ENCODE measurements at regions not wholly inside any gene's neighbourhood (a gene's known extent, or its start where the extent isn't known, plus 50 kb on each side); places are given as distances from the start of the nearest gene placed in this dataset.

DNA sequence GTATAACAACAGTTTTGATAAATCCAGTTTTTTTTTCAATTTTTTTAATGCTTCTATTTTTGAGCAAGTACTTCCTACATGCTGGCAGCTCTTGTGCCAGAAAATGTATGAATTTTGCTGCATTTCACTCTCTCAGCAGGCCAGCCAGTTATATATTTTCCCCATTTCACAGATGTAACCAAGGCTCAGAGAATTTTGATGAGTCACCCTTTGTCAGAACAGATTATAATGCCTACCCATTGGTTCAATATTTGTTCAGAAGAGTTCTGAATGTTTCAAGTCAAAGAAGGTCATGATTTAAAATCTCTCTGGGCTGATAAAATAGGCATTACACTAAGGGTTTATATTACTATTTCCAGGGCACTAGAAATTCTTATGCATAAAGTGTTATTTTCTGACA lies 452.2 kb downstream of the RWDD3 start:
- DNase-seq, result no peak

DNA sequence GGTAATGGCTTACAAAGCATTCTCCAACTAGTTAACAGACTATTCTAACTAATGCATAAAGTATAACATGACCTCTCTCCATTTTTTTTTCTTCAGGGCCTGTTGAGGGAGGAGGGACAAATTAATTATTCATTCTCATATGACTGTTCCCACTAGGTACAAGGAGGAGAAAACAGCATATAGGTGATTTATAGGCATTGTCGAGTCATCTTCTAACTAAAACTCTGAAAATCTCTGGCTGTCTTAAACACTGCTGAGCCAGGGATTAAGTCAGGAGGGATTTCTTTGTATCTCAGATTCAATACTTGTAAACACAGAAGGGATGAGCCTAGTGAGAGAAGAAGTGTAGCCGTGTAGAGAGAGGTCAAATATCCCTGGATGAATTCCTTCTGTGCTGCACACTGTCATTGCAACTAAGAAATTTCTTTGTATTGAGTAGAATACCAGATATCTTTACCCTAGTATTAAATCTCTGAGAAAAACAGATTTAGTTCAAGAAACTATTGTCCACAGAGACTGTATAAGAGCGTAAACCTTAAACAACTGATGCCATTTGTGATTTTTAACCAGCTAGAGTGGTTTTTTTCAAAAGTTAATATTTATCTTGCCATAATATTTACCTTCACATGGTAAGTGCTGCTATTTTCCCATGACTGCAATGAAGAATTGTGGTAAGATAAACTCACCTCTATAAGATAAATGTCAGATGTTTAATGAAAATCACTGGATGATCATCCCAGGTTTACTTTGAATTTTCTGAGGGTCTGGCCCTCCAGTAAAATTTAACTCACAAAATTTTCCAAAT lies 465.3 kb downstream of the RWDD3 start:
- DNase-seq, result no peak

DNA sequence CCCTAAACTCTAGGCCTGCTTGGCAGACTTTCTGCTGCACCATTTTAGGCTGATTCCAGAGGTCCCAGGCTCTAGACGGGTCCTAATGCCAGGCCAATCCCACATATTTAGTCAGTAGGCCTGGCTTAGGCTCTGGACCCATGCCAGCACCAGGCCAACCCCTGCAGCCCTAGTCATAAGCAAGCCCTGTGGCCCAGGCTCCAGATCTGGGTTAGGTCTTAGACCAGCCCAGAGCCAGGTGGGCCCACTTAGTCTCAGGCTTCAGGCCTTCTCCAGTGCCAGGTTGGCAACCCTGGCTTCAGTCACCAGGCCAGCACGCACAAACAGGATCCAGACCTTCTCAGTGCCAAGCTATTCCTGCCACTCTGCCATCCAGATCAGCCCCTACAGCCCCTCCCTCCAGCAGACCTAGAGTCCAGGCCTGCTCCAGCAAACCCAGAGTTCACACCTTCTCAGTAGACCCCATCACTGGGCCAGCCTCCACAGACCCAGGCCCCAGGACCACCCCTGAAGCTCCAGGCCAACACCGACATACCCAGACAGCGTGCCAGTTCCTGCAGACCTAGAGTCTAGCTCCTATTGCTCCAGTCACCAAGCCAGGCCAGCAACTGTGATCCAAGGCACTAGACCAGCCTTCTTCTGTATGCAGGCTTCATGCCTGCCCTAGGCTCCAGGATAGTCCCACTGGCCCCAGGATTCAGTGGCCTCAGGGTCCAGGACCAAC lies 467.6 kb downstream of the RWDD3 start:
- no peak for DNase-seq

DNA sequence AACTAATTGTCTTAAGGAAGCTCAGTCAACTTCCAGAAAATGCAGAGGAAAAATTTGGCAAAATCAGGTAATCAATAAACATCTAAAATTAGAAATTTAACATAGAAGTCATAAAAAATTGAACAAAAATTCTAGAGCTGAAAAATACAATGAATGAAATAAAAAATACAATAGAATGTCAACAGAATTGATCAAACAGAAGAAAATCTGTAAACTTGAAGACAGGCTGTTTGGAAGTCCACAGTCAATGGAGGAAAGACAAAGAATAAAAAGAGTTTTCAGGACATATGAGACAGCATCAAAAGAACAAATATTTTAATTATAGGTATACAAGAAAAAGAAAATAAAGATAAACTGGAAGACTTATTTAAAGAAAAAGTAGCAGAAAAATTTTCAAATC lies 469.0 kb downstream of the RWDD3 start:
- no peak for DNase-seq

DNA sequence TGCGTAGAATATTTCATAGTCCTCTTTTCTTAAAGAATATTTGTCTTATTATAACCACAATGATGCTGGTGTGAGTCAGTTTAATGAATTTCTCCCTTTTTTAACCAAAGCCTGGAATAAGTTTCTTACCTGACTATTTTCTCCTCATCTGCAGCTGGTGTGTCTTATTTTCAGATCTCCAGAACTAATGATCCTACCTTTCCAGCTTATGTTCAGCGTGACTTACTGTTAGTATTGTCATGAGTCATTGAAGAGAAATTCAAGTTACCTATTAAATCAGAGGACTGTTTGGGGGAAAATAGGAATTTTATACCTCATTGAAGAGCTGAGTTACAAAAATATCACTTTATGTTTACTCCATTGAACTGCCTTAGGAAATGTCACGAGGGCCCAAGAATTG lies 482.1 kb downstream of the RWDD3 start:
- no peak for DNase-seq

DNA sequence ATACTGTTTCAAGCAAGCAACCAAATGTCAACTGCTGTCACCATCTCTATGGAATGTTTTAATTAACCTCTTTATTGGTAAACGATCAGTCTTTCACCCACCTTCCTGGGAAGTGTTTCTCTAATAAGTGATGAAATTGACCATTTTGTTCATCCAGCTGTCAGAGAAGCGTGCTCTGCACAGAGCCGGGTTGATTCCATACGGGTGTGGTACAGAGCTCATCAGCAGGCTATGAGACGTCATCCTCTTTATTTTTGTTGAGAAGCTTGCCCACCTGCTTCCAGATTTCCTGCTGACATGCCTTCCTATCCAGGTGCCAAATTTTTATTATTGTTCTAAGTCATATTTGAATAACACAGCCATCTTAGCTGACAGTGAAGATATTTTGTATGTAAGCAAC lies 482.5 kb downstream of the RWDD3 start:
- DNase-seq, result no peak

DNA sequence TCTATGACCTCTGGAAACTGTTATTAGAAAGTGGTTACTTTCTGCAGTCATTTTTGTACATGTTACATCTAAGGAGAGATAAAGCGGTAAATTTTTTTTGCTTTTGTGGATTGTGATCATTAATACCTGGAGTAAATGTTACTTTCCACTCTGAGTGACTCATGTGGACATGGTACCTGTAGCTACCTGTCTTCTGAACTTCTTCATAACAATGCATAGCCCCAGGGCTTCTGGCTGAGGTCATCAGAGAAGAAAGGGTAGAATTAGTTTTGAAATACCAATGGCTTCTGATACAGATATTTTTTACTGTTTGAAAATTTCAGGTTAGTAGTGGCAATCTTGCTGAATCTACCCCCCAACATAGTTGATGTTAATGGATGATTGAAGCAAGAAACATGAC lies 489.3 kb downstream of the RWDD3 start:
- no peak for DNase-seq

DNA sequence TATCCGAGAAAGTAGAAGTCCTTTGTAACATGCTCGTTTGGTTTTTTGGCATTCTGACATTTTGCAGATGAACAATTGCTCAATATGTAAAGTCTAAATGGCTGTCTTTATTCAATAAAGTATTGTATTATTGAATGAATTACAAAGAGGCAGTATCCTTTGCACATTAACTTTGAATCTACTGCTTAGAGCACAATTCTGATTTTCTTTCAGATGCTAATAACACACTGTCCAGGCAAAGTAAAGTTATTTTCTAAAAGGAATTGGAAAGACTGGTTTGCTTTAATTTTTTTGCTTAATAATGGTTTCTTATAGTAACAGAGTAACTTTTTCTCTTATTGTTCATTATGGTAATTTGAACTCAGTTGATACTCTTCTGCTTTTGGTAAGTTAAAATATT lies 494.8 kb downstream of the RWDD3 start:
- DNase-seq, result no peak

DNA sequence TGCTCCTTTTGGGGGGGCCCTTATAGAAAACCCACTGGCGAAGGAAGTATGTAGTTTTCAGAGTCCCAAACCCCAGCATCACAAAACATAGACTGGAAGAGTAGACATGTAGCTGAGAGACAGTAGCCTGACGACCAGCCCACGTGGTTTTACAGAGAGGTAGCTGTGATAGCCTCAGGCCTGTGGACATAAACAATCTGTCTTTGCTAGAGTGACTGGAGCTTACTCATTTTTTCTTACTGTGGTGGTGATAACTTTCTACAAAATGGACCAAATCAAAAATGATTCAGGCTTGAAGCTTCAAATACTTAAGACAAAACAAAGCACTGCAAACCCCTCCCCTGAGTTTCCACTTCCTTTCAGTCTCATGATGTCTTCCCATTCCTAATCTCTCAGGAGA lies 497.0 kb downstream of the RWDD3 start:
- DNase-seq, result no peak

DNA sequence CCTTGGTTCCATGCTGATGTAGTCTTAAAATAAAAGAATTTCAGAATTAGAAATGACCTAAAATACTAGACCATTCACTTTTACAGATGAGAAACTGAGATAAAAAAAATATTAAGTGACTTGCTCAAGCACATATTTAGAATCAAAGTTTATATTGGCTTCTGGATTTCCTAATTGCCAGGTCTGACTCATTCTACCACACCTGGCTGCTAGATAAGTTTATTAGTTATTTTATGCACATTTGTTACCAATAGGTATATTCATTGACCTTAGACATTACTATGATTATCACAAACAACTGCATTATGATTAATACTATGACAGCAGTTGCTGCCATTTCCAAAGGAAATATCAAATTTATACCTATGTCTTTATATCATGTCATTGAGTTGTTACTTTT lies 497.5 kb downstream of the RWDD3 start:
- no peak for DNase-seq

DNA sequence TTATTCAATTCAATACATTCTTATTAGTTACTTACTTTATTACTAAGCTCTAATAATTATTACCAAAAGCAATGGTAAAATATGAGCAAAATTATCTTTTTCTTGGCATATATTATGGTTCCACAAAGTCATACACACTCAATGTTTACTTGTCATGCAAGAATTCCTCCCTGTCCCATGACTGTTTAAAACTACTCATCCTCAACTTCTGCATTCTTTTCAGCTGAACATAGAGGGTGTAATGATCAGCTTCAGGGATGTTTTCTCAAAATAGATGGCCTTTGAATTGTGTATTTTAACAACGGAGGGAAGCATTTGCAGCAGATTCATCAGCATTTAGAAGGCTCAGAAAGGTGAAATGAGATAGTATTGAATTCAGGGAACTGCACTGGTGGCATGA lies 499.0 kb downstream of the RWDD3 start:
- no peak for DNase-seq

DNA sequence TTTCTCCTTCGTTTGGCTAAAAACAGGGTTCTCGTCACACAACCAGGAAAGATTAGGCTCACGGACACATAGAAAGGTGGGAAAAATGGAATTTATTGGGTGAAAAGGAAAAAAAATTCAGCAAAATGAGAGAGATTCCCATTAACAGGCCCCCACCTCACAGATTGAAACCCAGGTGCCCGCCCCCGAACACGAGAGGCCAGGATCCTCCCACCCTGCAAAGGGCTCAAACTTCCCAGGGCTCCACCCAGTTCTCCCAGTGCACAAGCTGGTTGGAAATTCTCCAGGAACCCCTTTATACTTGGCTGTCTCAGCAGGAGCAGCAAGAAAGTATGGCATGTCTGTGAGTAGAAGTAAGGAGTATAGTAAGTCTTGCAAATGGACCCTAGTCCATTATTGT lies 499.7 kb downstream of the RWDD3 start:
- no peak for DNase-seq

DNA sequence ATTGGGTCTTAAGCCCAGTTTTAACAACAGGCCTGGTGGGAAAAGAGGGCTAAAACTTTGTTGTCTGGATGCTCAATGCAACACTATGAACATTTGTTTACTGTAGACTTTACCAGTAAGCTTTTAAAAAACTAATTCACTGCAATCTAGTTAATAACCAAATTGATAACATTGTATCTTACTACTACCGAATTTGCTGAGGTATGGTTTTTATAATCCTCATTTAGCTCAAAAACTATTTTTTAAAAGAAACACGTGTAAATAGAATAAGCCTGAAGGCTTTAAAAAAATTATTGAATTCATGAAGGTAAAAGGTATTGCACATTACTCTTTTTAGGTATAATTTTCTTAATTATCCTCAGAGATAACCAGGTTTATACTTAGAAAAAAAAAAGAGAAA lies 500.6 kb downstream of the RWDD3 start:
- no peak for DNase-seq

DNA sequence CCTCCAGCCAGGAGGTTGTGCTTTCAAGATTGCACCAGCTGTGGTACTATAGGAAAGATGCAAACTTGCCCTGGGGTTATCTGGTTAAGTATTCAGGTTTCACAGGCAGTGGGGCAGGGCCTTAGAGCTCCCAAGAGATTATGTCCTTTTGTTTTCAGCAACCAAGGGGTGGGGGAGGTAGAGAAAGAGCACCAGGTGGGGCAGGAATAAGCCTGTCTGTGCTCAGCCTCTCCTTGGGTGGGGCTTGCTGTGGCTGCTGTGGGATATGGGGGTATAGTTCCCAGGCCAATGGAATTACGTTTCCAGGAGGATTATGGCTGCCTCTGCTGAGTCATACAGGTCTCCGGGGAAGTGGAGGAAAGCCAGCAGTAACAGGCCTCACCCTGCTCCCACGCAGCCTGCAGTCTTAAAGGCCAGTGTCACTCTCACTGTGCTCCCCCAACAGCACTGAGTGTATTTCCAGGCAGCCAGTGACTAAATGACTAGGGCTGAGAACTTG lies 508.6 kb downstream of the RWDD3 start:
- peak; percentile 31 for DNase-seq

DNA sequence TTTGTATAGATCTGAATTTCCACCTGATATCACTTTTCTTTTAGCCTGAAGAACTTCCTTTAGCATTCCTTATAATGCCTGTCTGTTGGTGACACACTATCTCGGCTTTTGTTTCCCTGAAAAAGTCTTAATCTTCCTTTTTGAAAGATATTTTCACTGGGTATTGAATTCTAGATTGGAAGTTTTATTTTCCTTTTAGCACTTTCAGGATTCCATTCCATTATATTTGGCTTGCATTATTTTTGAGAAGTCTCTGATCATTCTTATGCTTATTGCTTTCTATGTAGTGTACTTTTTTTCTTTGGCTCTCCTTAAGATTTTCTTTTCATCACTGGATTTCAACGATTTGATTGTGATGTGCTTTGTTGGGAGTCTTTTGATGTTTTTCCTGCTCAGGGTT lies 510.7 kb downstream of the RWDD3 start:
- DNase-seq, result no peak

DNA sequence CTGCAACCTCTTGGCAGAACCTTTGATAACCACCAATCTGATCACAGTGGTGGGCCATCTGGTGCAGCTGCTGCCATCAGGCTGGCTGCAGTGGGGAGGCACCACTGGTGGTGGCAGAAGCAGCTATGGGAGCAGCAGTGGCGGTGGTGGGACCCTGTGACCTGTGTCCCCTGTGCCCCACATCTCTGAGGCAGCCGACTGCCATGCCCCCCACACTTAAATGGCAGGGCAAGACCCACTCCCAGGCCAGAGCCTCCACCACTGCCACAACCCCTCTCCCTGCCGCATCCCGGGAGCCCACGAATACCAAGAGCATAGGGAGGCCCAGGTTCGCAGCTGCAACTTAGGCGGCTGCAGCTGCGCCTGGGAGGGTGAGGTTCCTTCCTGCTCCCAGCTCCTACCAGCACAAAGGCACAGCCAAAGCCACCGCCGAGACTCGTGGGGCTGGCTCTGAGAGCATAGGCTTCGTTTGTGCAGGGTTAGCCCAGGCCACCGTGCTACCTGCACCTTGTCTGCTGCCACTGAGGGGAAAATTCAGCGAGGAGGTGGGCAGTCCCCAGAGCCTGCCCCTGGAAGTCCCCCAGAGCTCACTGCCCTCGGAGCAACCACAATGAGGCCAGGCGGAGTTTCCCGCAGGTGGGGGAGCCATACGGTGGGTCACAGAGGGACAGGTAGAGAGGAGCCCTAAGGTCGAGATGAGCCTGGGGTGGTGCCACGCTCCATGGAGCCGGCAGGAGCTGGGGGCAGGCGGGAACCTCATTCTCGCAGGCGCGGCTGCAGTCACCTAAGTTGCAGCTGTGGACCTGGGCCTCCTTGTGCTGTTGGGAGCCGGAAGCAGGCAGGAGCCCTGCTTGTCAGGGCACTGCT lies 518.7 kb downstream of the RWDD3 start:
- no peak for DNase-seq

DNA sequence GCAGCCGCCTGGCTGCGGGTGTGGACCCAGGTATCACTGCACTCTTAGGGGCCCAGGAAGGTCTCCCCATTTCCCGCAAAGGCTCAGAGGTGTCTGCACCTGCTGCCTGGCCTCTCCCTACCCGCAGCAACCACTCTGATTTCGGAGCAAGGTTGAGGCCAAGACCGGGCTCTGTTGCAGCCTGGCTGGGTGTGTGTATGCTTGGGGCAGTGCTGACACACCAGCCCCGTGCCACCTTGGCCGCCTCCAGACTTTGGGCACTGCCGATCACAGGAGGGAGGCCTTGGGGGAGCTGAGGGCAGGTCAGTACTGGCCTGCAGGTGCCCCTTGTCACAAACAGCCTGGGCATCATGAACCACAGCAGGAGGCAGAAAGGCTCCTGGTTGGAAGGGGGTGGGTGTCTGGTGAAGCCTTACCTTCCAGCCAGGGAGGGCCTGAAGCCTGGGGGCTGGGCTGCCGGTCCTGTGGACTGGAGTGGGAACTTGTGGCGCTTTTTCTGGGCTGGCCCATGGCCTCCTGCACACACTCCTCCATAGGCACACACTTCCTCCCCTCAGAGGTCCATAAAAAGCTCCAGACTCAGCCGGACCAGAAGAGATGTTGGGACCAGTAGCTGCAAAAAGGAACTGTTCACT lies 519.5 kb downstream of the RWDD3 start:
- no peak for DNase-seq

DNA sequence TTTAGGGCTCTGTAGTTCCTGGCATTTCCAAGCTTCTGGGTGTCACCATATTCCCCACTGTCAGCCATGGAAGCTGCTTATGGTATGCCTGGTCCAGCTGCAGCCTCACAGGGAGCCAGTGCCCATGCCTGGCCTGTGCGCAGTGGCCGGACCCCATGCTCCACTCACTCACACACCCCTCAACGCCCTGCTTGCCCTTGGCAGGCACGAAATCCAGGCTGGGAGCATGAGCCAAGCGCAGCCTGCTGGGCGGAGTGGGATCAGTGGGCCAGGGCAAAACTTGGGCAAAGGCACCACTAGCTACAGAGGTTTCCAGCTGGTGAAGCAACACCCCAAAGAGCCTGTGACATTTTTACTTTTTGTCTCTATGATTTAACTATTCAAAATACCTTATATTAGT lies 520.4 kb downstream of the RWDD3 start:
- DNase-seq, result no peak

DNA sequence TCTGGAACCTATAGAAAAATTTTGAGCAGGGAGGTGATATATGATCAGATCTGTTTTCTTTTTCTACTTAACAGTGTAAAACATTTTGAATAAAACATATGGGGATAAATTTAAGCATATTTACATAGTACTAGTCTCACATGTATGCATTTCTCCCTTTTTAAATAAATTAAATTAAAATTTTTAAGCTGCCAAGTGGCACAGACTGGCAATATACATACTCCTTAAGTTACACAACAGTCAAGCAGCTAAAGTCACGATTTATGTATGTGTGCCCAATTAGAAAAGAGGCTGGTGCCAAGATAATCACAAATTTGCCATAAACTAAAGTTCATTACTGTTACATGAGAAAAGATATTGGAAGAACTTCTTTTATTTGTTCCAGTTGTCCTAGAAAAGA lies 532.0 kb downstream of the RWDD3 start:
- no peak for DNase-seq

DNA sequence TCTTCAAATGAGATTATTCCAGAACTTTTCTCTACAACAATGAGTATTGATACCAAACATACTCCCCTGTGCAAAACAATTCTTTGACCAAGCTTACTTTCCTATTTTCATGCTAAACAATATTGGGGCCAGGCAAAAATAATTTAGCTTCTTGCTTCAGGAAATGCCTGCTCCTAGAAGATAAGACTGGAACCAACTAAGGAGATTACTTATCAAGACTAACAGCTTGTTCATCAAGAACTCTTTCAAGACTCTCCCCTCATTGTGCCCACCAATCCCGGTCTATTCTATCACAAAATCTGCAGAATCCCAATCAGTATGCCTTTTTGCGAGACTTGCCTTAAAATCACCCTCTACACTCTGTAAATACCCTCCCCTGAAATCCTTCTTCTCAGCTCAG lies 536.6 kb downstream of the RWDD3 start:
- no peak for DNase-seq

DNA sequence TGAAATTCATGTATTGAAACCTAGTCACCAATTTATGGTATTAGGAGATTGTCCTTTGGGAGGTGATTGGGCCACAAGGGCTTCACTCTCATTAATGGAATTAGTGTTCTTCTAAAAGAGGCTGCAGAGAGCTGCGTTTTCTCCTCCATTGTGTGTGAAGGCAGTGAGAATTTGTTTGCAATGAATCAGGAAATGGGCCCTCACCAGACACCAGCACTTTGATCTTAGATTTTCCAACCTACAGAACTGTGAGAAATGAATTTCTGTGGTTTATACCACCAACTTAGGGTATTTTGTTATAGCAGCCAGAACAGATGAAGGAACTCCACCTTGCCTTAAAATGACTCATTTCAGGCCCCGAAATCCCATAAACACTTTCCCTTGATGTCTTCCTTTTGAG lies 544.2 kb downstream of the RWDD3 start:
- DNase-seq, result no peak

DNA sequence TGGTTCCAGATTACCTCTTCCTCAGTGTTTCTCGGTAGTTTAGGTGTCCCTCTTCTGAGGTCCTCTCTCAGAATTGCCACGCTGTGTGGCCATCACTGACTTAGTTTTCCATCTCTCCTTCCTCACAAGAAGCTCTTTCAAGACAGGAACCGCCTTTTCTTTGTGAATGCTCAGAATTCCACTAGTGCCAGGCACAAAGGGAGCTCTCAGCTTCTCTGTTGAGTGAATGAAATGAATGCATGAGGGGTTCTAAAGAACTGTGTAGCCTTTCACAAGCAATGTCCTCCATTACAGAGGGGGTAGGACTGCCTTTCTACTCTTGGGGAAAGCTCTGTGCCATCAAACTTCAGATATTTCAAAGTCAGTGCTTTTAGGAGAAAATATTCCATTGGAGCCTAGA lies 546.8 kb downstream of the RWDD3 start:
- DNase-seq, result no peak

DNA sequence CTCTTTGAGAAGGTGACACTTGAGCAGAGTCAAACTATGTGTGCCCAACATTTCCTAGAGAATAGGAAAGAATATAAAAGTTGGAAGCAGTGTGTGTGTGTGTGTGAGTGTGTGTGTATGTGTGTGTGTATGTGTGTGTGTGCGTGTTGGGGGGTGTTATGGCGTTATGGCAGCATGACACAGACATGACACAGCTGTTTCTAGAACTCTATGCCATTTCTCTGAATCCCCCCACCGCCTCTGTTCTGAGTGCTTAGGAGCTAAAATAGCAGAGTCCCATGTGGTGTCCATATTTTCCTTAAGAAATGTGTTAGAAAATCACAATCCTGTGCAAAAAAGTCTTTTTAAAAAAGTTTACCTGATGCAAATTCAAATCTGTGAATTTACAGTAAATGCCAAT lies 556.1 kb downstream of the RWDD3 start:
- no peak for DNase-seq

Data from femur (tissue), 1 donor.